Heart left ventricle (tissue), 16 donors: ENCODE measurements at regions not wholly inside any gene's neighbourhood (a gene's known extent, or its start where the extent isn't known, plus 50 kb on each side); places are given as distances from the start of the nearest gene placed in this dataset.

Experiments
- ATAC-seq, 4 donors: fragments of 200-7000 bp; cut with Tn5 transposase; one replicate each; pipeline ENCODE4 v1.9.1; 2020 to 2022; ENCODE audit warnings: moderate library complexity in 4 of 4, mild to moderate bottlenecking in 3 of 4, moderate number of reproducible peaks in 1 of 4
- DNase-seq, 5 donors: peaks; one replicate each; pipeline ENCODE4 v3.0.0-alpha.2; 2020
- H3K27ac ChIP-seq, 12 donors: fragments of 200-600 bp; sonication (generic) in 4 of 12; one replicate each; pipeline versions ENCODE4 v1.5.0 to v1.8.0; 2016 to 2022; ENCODE audit warnings: mild to moderate bottlenecking in 2 of 12
- H3K27me3 ChIP-seq, 9 donors: fragments of 200-600 bp; sonication (generic) in 2 of 9; one replicate each; pipeline versions ENCODE4 v1.5.1 to v1.8.0; 2016 to 2022; ENCODE audit warnings: mild to moderate bottlenecking in 3 of 9
- H3K36me3 ChIP-seq, 9 donors: fragments of 200-600 bp; sonication (generic) in 2 of 9; one replicate each; pipeline versions ENCODE4 v1.5.0 to v1.8.0; 2018 to 2022; ENCODE audit warnings: mild to moderate bottlenecking in 2 of 9
- H3K4me1 ChIP-seq, 12 donors: fragments of 200-600 bp; sonication (generic) in 4 of 12; one replicate each; pipeline versions ENCODE4 v1.5.0 to v1.8.0; 2016 to 2022; ENCODE audit warnings: mild to moderate bottlenecking in 3 of 12
- H3K4me3 ChIP-seq, 12 donors: fragments of 200-600 bp; sonication (generic) in 4 of 12; one replicate each; pipeline versions ENCODE4 v1.5.0 to v1.8.0; 2017 to 2022; ENCODE audit warnings: mild to moderate bottlenecking in 9 of 12, moderate library complexity in 4 of 12
- H3K9me3 ChIP-seq, 12 donors: fragments of 200-600 bp; sonication (generic) in 4 of 12; one replicate each; pipeline versions ENCODE4 v1.5.0 to v1.8.0; 2016 to 2022; ENCODE audit warnings: mild to moderate bottlenecking in 1 of 12
- CTCF ChIP-seq, 12 donors: fragments of 200-600 bp; sonication (generic) in 4 of 12; IDR thresholded peaks; one replicate each; pipeline versions ENCODE4 v1.5.0 to v1.8.0; 2018 to 2022; ENCODE audit warnings: antibody characterized with exemption in 12 of 12, mild to moderate bottlenecking in 5 of 12
- POLR2A ChIP-seq, 2 donors: fragments of 450-650 bp; IDR thresholded peaks; one replicate each; pipeline ENCODE4 v1.6.1; 2017; ENCODE audit warnings: antibody characterized with exemption in 2 of 2, mild to moderate bottlenecking in 2 of 2, moderate library complexity in 2 of 2
- WGBS, 4 donors: extraction: QIAGEN DNeasy Blood & Tissue Kit in 2 of 4; methylation state at CpG; one replicate each; pipeline versions ENCODE4 v1.1.5 to v1.1.7; 2013 to 2018; 5-methylcytosine and 5-hydroxymethylcytosine counted together
- intact Hi-C, 10 donors: fragments of 100-400 bp; cut with DNase I; formaldehyde crosslinking; loops; one replicate each; pipeline versions ENCODE4 v1.11.1 to v1.14.2; 2022
- donor health status: ischemic (EF 13 %, LVEDD 7.1; RV severe dilation, severe dysfunction).
- donor health status: healthy with polysubstance abuse.
- donor health status: DM: no; HTN: yes; CAD: no.
- donor health status: DM: no; HTN: no; CAD: no.
- donor health status: ischemic (EF 25% LVEDD 6.9; RV normal size, moderate dysfunction).
- donor health status: ischemic (EF 25% LVEDD 5.7; RV mildly dilated, moderate dysfunction).
- donor health status: healthy.
- donor health status: DM: yes; HTN: yes; CAD: no.
- donor health status: ischemic (EF 35%, LVEDD 5.7; RV mildly dilated, moderate dysfunction).
- donor health status: nonischemic (EF 11% LVEDD 7.7; RV severe dilation, severe dysfunction).
- donor health status: DM: yes; HTN: yes; CAD: no.
- donor health status: PGD.
- donor health status: ischemic (EF 29% LVEDD 5.4; RV normal size, mild dysfunction).
- donor health status: nonischemic (EF 23%, LVEDD 6.1; RV moderate dilation, normal function).

- no peak overlapping the region for H3K4me3 ChIP-seq
- ATAC-seq, result peak in 3 of 4 donors; percentile 56 to 69 (median 58)
- H3K9me3 ChIP-seq, result no peaks in the 10 kb centered on the region
- peak in 4 of 5 donors; percentile 27 to 58 (median 46) for DNase-seq
- intact Hi-C loops, result loop anchor here in 1 of 10 donors (10.0 kb wide), 1 partner anchor 83 kb away; no protein-coding TSS in a partner anchor
- no peak for TF ChIP-seq POLR2A (IDR thresholded peaks at IDR 0.05)
- no peak for TF ChIP-seq CTCF (IDR thresholded peaks at IDR 0.05)
- H3K27me3 ChIP-seq, result no peaks in the 10 kb centered on the region
- H3K4me1 ChIP-seq, result peaks cover 0 to 6% (median 0%) of the 10 kb centered on the region in 12 donors
- WGBS, 4 donors, result 6 to 7% (median 6%) methylated on average over 3 of the region's 3 CpGs
- H3K36me3 ChIP-seq, result no peaks in the 10 kb centered on the region
- H3K27ac ChIP-seq, result no peak overlapping the region
These were observed 49.8 kb upstream of the SCAF4 start for GRCh38 chr21:31781737-31782136.
